NT2/D1 (cell line): ENCODE measurements at regions not wholly inside any gene's neighbourhood (a gene's known extent, or its start where the extent isn't known, plus 50 kb on each side); places are given as distances from the start of the nearest gene placed in this dataset.

ENCODE experiments used
- SUZ12 ChIP-seq: IDR thresholded peaks from 2 replicates; pipeline ENCODE4 v1.6.1; 2011; ENCODE audit not compliant: insufficient read length, insufficient read depth; ENCODE audit errors: extremely low read depth
- ZNF274 ChIP-seq: IDR thresholded peaks from 2 replicates; pipeline ENCODE4 v1.6.1; 2011; ENCODE audit warnings: mild to moderate bottlenecking, low read depth, low read length

- TF ChIP-seq ZNF274 (no peak), SUZ12 (no peak)
Measured at GRCh38 chr2:52181080-52181479, 1149.1 kb upstream of the NRXN1 start.
